HL-60 (cell line): ENCODE measurements at regions not wholly inside any gene's neighbourhood (a gene's known extent, or its start where the extent isn't known, plus 50 kb on each side); places are given as distances from the start of the nearest gene placed in this dataset.

Experiments used
- DNase-seq, 2 experiments: peaks; one replicate each; pipeline ENCODE4 v3.0.0-alpha.2; 2010 to 2020; ENCODE audit warnings: low read depth in 1 of 2, low spot score in 1 of 2
- H3K27ac ChIP-seq: fragments of 250-450 bp; sonication (Bioruptor Pico); replicated peaks from 2 replicates; pipeline ENCODE4 v1.5.1; 2020; ENCODE audit warnings: mild to moderate bottlenecking, moderate library complexity
- H3K27me3 ChIP-seq: fragments of 250-450 bp; sonication (Bioruptor Pico); 2 replicates; pipeline ENCODE4 v1.5.1; 2021; ENCODE audit warnings: mild to moderate bottlenecking, moderate library complexity; ENCODE audit not compliant: insufficient read depth, poor library complexity, severe bottlenecking
- H3K4me3 ChIP-seq: replicated peaks from 2 replicates; pipeline ENCODE4 v1.5.1; 2011; ENCODE audit warnings: mild to moderate bottlenecking, control low read depth, low read length; ENCODE audit not compliant: insufficient read depth
- CTCF ChIP-seq: IDR thresholded peaks from one replicate; pipeline ENCODE4 v1.5.1; 2011; ENCODE audit warnings: low read length, control low read depth, inconsistent platforms; ENCODE audit not compliant: insufficient read depth
- GABPA ChIP-seq: IDR thresholded peaks from 2 replicates; pipeline ENCODE4 v1.6.1; 2012; ENCODE audit warnings: low read depth
- POLR2AphosphoS5 ChIP-seq: IDR thresholded peaks from 2 replicates; pipeline ENCODE4 v1.6.1; 2012; ENCODE audit warnings: low read depth
- REST ChIP-seq: IDR thresholded peaks from 2 replicates; pipeline ENCODE4 v1.6.1; 2012; ENCODE audit warnings: low read depth; ENCODE audit not compliant: insufficient replicate concordance
- SPI1 ChIP-seq: IDR thresholded peaks from 2 replicates; pipeline ENCODE4 v1.6.1; 2012; ENCODE audit warnings: low read depth, mild to moderate bottlenecking, borderline replicate concordance

- TF ChIP-seq GABPA (no peak), CTCF (no peak), POLR2AphosphoS5 (no peak), SPI1 (no peak), REST (no peak)
- Histone ChIP-seq H3K27ac (peak overlapping the region; percentile 75), H3K4me3 (no peak overlapping the region), H3K27me3 (no peaks in the 10 kb centered on the region)
- peak in 1 of 2 experiments; percentile 20 for DNase-seq
Observed at GRCh38 chr3:193911784-193912340, 224.1 kb upstream of the HES1 start.

- TF ChIP-seq GABPA (no peak), SPI1 (no peak), POLR2AphosphoS5 (no peak), REST (no peak), CTCF (no peak)
- no peak for DNase-seq
Observed at GRCh38 chr3:193912621-193913178, 223.2 kb upstream of the HES1 start.

GRCh38 chr3:193914602-193915001, 221.3 kb upstream of the HES1 start:
- Histone ChIP-seq H3K4me3 (no peak overlapping the region), H3K27ac (no peak overlapping the region), H3K27me3 (no peaks in the 10 kb centered on the region)
- DNase-seq, result no peak
- no peak for TF ChIP-seq POLR2AphosphoS5
- TF ChIP-seq CTCF, result no peak
- no peak for TF ChIP-seq REST
- TF ChIP-seq SPI1, result no peak

More at GRCh38 chr3:193912621-193913178, 223.2 kb upstream of the HES1 start:
- Histone ChIP-seq H3K27ac (peak overlapping the region; percentile 75), H3K4me3 (no peak overlapping the region), H3K27me3 (no peaks in the 10 kb centered on the region)
